CD14-positive monocyte (primary cell): ENCODE measurements at regions not wholly inside any gene's neighbourhood (a gene's known extent, or its start where the extent isn't known, plus 50 kb on each side); places are given as distances from the start of the nearest gene placed in this dataset.

ENCODE experiments used
- DNase-seq, 3 donors: peaks; one replicate each; pipeline ENCODE4 v3.0.0-alpha.2; 2011 to 2022
- H2AFZ ChIP-seq: 2 replicates; pipeline ENCODE4 v1.6.0; 2012; ENCODE audit warnings: mild to moderate bottlenecking, low read depth, low read length, inconsistent platforms; ENCODE audit not compliant: insufficient read depth, poor library complexity, severe bottlenecking
- H3K27ac ChIP-seq, 2 donors: 1 replicate in 1 of 2; 2 replicates in 1 of 2; pipeline ENCODE4 v1.5.1; 2012 to 2013; ENCODE audit warnings: low read length in 2 of 2, control low read depth in 1 of 2, inconsistent platforms in 1 of 2, low read depth in 1 of 2, mild to moderate bottlenecking in 1 of 2
- H3K27me3 ChIP-seq, 2 donors: one replicate each; pipeline versions ENCODE4 v1.6.0 to v1.6.1; 2011 to 2013; ENCODE audit warnings: low read length in 2 of 2; ENCODE audit not compliant: control insufficient read depth in 2 of 2, insufficient read depth in 2 of 2
- H3K36me3 ChIP-seq, 2 donors: replicated peaks in 1 of 2; 1 replicate in 1 of 2; 2 replicates in 1 of 2; pipeline versions ENCODE4 v1.5.1 to v1.6.1; 2012 to 2013; ENCODE audit warnings: low read length in 2 of 2, control low read depth in 1 of 2, inconsistent platforms in 1 of 2, mild to moderate bottlenecking in 1 of 2; ENCODE audit not compliant: insufficient read depth in 2 of 2, control insufficient read depth in 1 of 2
- H3K4me1 ChIP-seq, 2 donors: 1 replicate in 1 of 2; 2 replicates in 1 of 2; pipeline versions ENCODE4 v1.5.1 to v1.6.1; 2012 to 2013; ENCODE audit warnings: low read length in 2 of 2, control low read depth in 1 of 2, inconsistent platforms in 1 of 2, mild to moderate bottlenecking in 1 of 2, moderate library complexity in 1 of 2; ENCODE audit not compliant: insufficient read depth in 2 of 2, control insufficient read depth in 1 of 2
- H3K4me2 ChIP-seq: replicated peaks from 2 replicates; pipeline ENCODE3; 2012; ENCODE audit warnings: low read length, moderate library complexity, mild to moderate bottlenecking; ENCODE audit not compliant: poor library complexity, severe bottlenecking; ENCODE audit errors: extremely low read depth
- H3K4me3 ChIP-seq, 3 experiments: fragments of 200-600 bp in 1 of 3; sonication (generic) in 1 of 3; replicated peaks in 1 of 3; 1 replicate in 2 of 3; 2 replicates in 1 of 3; pipeline ENCODE4 v1.5.1; 2011 to 2013; ENCODE audit warnings: low read length in 3 of 3, mild to moderate bottlenecking in 3 of 3, control low read depth in 2 of 3, low read depth in 2 of 3, inconsistent platforms in 1 of 3, moderate library complexity in 1 of 3
- H3K79me2 ChIP-seq: 2 replicates; pipeline ENCODE4 v1.6.0; 2012; ENCODE audit warnings: mild to moderate bottlenecking, control low read depth, inconsistent platforms, low read length, moderate library complexity; ENCODE audit not compliant: insufficient read depth
- H3K9ac ChIP-seq: 2 replicates; pipeline ENCODE4 v1.6.0; 2017; ENCODE audit warnings: low read length, mild to moderate bottlenecking; ENCODE audit not compliant: insufficient read depth, poor library complexity, severe bottlenecking
- H3K9me3 ChIP-seq, 2 donors: replicated peaks in 1 of 2; 1 replicate in 1 of 2; 2 replicates in 1 of 2; pipeline versions ENCODE4 v1.5.1 to v1.6.1; 2012 to 2013; ENCODE audit warnings: low read length in 2 of 2, control low read depth in 1 of 2; ENCODE audit not compliant: control insufficient read depth in 1 of 2, insufficient read depth in 1 of 2
- H4K20me1 ChIP-seq: 2 replicates; pipeline ENCODE4 v1.6.0; 2012; ENCODE audit warnings: mild to moderate bottlenecking, low read length, control low read depth, moderate library complexity; ENCODE audit not compliant: insufficient read depth
- H3K27ac Mint-ChIP-seq, 7 donors: one replicate each; pipeline ENCODE4 v1.8.0; 2020; ENCODE audit warnings: mild to moderate bottlenecking in 7 of 7, mixed read lengths in 7 of 7, moderate library complexity in 6 of 7, inconsistent platforms in 2 of 7
- H3K27me3 Mint-ChIP-seq, 3 donors: one replicate each; pipeline ENCODE4 v1.8.0; 2021 to 2022; ENCODE audit warnings: low read depth in 3 of 3, mild to moderate bottlenecking in 3 of 3, mixed read lengths in 3 of 3, moderate library complexity in 3 of 3, inconsistent platforms in 1 of 3
- H3K36me3 Mint-ChIP-seq, 2 donors: one replicate each; pipeline ENCODE4 v1.8.0; 2020; ENCODE audit warnings: mixed read lengths in 2 of 2, inconsistent platforms in 1 of 2, mild to moderate bottlenecking in 1 of 2
- H3K4me1 Mint-ChIP-seq: one replicate; pipeline ENCODE4 v1.8.0; 2020; ENCODE audit warnings: mild to moderate bottlenecking, mixed read lengths
- H3K4me3 Mint-ChIP-seq, 2 donors: one replicate each; pipeline ENCODE4 v1.8.0; 2020; ENCODE audit warnings: mild to moderate bottlenecking in 2 of 2, mixed read lengths in 2 of 2, moderate library complexity in 1 of 2
- H3K9me3 Mint-ChIP-seq, 7 donors: one replicate each; pipeline ENCODE4 v1.8.0; 2020 to 2022; ENCODE audit warnings: mixed read lengths in 7 of 7, mild to moderate bottlenecking in 6 of 7, moderate library complexity in 6 of 7, inconsistent platforms in 2 of 7
- CTCF ChIP-seq: fragments of 200-600 bp; IDR thresholded peaks from one replicate; pipeline ENCODE4 v1.8.0; 2022; ENCODE audit warnings: antibody characterized with exemption, mild to moderate bottlenecking
- WGBS: methylation state at CpG from one replicate; pipeline ENCODE4 v1.1.5; 2013; ENCODE audit warnings: missing lambda C conversion rate; ENCODE audit not compliant: insufficient coverage; 5-methylcytosine and 5-hydroxymethylcytosine counted together
- intact Hi-C, 2 donors: fragments of 100-400 bp; cut with micrococcal nuclease; formaldehyde crosslinking; loops; one replicate each; pipeline versions ENCODE4 v1.15.0 to v1.15.1; 2023

DNA sequence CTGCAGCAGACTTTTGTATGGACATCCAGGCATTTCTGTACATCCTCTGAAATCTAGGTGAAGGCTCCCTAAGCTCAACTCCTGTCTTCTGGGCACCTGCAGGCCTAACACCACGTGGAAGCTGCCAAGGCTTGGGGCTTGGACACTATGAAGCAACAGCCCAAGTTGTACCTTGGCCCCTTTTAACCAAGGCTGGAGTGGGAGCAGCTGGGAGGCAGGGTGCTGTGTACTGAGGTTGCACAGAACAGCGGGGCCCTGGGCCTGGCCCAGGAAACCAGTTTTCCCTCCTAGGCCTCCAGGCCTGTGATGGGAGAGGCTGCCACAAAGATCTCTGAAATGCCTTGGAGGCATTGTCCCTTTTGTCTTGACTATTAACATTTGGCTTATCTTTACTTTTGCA, 214.4 kb upstream of the LRIG3 start:
- Histone ChIP-seq H3K36me3 (no peaks in the 10 kb centered on the region), H3K9ac (no peak overlapping the region), H2AFZ (no peak overlapping the region), H3K4me3 (no peak overlapping the region), H3K4me1 (no peaks in the 10 kb centered on the region), H3K79me2 (no peaks in the 10 kb centered on the region), H4K20me1 (no peaks in the 10 kb centered on the region), H3K27ac (no peak overlapping the region), H3K9me3 (no peaks in the 10 kb centered on the region), H3K27me3 (no peaks in the 10 kb centered on the region), H3K4me2 (no peak overlapping the region)
- Mint-ChIP-seq H3K4me3 (no peak overlapping the region), H3K27me3 (peaks cover 0 to 3% (median 0%) of the 10 kb centered on the region in 3 donors), H3K4me1 (no peaks in the 10 kb centered on the region), H3K36me3 (no peaks in the 10 kb centered on the region), H3K9me3 (peaks cover 0 to 2% (median 0%) of the 10 kb centered on the region in 7 donors), H3K27ac (no peak overlapping the region)
- intact Hi-C loops, result no loop called here
- TF ChIP-seq CTCF, result no peak
- 36% methylated on average over 2 of the region's 2 CpGs for WGBS
- no peak for DNase-seq

GRCh38 chr12:59131462-59131861, 211.2 kb upstream of the LRIG3 start:
- no peaks in the 10 kb centered on the region for H3K4me1 Mint-ChIP-seq
- no peak overlapping the region for H3K4me3 ChIP-seq
- no peaks in the 10 kb centered on the region for H3K27me3 ChIP-seq
- no peak overlapping the region for H3K9ac ChIP-seq
- WGBS, result no CpG with 5 or more reads among the region's 3 CpGs
- peaks cover 0 to 3% (median 0%) of the 10 kb centered on the region in 3 donors for H3K27me3 Mint-ChIP-seq
- H4K20me1 ChIP-seq, result no peaks in the 10 kb centered on the region
- intact Hi-C loops, result no loop called here
- H3K4me2 ChIP-seq, result no peak overlapping the region
- no peak overlapping the region for H2AFZ ChIP-seq
- no peak for TF ChIP-seq CTCF
- H3K9me3 ChIP-seq, result no peaks in the 10 kb centered on the region
- DNase-seq, result no peak
- peaks cover 0 to 5% (median 0%) of the 10 kb centered on the region in 7 donors for H3K9me3 Mint-ChIP-seq
- H3K4me1 ChIP-seq, result no peaks in the 10 kb centered on the region
- H3K27ac Mint-ChIP-seq, result no peak overlapping the region
- no peaks in the 10 kb centered on the region for H3K79me2 ChIP-seq
- H3K36me3 Mint-ChIP-seq, result no peaks in the 10 kb centered on the region
- H3K4me3 Mint-ChIP-seq, result no peak overlapping the region
- no peaks in the 10 kb centered on the region for H3K36me3 ChIP-seq
- H3K27ac ChIP-seq, result no peak overlapping the region
